HG03469 (cell line): ENCODE measurements at regions not wholly inside any gene's neighbourhood (a gene's known extent, or its start where the extent isn't known, plus 50 kb on each side); places are given as distances from the start of the nearest gene placed in this dataset.
"Not testable (repeated sequence)": the region's sequence is repeated elsewhere in the genome, so short reads cannot be mapped to it uniquely, and the experiment has no call there.

Experiments used
- ATAC-seq: cut with Tn5 transposase; IDR thresholded peaks from one replicate; pipeline ENCODE4 v1.9.1; 2021; ENCODE audit warnings: mild to moderate bottlenecking, moderate library complexity, moderate number of reproducible peaks; ENCODE audit not compliant: unreplicated experiment

DNA sequence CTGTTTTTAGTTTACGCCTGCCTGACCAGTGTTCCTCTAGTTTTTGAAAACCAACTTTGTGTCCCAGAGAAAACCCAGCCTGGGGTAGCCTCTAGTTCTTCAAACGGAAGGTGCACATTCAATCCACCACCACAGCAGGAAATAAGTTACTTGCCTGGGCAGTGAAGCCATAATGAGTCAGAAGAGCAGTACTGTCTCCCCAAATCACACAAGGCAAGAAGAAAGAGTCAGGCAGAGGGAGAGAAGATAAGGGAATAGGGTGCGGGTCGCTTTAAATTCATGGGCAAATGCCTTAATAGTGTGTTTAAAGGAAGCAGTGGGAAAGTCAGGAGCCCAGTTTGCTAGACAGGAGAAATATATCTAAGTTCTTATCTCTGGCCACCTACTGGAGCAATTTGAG lies 333.8 kb upstream of the GRIA3 start:
- ATAC-seq: no peak

DNA sequence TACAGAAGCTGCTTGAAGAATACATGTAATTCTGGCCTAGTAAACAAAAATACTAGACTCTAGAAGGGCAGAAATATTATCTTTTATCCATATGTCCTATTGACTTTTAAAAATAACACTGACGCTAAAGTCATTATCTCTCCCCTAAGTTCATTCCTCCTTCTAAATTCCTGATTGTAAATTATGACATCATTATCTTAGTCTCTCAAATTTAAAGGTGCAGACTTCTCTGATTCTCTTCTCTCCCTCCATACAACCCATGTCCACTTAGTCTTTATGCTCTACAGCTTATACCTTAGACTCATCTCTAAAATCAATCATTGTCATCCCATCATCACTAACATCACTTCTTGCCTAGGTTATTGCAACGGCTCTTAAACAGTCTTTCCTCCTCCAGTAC lies 327.9 kb upstream of the GRIA3 start:
- ATAC-seq: no peak

DNA sequence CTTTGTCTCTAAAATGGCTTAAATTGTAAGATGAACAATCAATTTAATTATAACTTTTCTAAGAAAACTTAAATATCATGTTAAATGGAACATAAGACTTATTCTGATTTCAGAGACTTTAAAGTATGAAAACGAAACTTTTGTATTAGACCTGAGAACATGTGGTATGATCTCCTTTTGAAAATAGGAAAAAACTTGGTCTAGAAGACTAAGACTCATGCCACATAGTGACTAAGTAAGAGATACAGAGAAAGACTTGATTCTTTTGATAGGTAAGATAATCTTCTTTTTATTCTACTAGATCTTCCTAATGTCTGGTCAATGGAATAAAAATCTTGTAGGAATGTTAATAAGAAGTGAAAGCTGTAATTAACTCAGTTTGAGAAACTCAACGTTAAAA lies 326.3 kb upstream of the GRIA3 start:
- no peak for ATAC-seq

DNA sequence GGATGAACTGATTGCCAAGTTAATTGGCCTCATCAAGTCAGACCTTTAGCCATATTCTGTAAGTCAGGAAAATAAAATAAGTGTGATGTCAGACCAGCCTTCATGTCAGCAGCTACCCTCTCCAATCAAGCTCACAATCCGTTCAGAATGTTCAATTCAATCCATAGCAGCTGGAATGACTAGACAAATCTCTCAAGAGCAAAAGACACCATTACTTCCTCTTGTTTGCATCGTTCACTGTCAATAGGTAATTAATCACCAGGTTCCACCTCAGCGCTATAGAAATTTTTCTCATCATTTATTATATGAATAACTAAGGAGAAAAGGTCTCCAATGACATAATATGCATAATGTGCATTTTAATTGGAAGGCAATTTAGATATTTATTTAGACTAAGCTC lies 321.0 kb upstream of the GRIA3 start:
- ATAC-seq: no peak

DNA sequence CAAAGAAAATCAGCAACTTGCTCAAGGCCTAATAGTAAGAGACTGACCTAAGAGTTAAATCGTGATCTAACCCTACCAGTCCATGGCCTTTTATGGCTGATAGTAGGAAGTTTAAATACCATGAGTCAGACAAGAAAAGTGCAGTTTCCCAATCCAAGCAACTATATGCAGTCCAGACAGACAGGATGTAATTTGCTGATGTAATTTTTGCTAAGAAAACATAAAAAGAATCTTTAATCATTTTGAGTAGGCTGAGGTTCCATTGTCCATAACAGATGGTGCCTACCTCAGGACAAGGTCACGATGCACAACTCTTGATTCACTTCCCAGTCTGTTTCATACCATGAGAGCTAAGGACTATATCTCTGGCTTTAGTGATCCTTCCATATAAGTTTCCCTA lies 317.5 kb upstream of the GRIA3 start:
- ATAC-seq: no peak

DNA sequence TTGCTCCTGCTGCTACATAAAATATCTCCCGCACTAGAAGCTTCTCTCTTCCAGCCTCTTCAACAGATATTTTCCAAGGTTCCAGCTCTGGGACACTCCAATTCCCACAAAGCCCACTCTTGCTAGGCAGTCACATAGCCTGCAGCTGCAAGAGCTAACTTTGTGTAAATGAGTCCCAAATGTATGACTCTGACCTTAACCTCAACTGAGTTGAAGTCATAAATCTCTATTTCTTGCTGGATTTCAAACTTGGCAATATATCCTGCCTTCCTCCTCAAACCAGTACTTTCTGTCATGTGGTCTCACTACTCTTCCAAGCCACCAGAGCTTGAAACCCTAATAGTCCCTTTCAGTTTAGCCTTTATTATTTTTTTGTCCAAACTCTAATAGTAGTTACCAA lies 315.4 kb upstream of the GRIA3 start:
- ATAC-seq: no peak

DNA sequence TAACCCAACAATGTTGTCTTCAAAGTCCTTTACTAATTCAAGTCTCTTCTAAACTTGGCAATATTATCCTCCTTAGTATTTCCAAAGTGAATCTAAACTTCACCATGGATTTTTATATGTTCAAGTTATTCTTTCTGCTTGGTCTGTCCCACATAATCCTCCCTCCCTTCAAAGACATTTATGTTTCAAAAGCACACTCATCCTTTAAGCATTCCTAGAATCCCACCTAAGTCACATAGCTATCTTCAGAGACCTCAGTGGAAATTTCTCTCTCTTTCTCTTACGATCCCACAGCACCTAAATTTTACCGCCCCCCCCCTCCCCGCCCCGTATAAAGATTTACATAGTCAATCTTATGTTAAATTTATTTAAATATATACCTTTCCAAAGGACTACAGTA lies 314.9 kb upstream of the GRIA3 start:
- no peak for ATAC-seq

DNA sequence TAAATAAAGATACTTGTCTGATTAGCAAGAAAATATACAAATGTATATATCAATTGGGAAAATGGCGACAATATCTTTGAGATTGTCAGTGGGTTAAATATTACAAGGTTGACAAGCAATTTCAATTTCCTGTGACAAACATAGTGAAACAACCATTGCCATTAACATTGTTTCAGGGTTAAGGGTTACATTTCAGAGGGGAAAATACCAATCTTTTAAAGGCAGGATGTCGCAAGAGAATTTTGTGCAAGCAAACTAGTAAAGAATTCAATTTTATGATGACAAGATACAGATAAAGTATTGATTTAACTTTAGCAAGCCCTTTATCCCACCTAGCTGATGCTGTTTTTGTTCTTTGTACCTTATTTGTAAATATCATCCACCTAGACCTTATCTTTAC lies 305.8 kb upstream of the GRIA3 start:
- ATAC-seq: no peak

DNA sequence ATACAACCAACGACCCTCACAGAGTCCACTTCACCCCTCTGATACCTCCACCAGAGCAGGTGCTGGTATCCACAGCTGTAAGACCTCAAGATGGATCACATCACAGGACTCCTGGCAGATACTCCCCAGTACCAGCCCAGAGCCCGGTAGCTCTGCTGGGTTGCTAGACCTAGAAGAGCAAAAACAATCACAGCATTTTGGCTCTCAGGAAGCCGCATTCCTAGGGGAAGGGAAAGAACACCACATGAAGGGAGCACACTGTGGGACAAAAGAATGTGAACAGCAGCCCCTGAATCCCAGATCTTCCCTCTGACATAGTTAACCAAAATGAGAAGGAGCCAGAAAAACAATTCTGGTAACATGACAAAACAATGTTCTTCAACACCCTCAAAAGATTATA lies 303.1 kb upstream of the GRIA3 start:
- ATAC-seq: no peak

DNA sequence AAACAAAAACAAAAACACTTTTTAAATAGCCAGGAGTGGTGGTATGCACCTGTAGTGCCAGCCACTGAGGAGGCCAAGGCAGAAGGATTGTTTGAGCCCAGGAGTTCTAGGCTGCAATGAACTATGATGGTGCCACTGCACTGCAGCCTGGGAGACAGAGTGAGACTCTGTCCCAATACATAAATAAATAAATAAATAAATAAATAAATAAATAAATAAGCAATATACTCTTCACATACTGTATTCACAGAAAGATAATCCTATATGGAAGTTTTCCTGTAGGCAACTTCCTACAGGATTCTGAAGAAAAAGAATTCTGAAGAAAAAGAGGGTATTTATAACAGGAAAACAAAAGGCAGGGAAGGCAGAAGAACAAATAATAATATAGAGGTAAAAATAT lies 293.3 kb upstream of the GRIA3 start:
- ATAC-seq: no peak

DNA sequence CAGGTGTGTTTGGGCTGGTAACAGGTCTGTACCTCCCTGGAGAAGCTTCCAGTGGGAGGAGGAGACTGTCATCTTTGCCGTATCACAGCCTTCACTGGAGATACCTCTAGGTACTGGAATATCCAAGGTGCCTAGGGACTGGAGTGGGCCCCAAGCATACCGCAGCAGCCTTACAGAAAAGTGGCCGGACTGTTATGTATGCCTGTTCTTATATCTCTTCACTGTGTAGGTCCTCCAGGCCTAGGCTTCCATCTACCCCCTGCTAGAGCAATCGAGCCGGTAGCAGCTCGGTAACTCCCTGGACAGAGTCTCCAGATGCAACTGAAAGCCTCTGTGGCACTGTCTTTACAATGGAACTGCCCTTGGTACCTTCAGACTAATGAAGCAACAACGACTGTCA lies 277.4 kb upstream of the GRIA3 start:
- no peak for ATAC-seq

DNA sequence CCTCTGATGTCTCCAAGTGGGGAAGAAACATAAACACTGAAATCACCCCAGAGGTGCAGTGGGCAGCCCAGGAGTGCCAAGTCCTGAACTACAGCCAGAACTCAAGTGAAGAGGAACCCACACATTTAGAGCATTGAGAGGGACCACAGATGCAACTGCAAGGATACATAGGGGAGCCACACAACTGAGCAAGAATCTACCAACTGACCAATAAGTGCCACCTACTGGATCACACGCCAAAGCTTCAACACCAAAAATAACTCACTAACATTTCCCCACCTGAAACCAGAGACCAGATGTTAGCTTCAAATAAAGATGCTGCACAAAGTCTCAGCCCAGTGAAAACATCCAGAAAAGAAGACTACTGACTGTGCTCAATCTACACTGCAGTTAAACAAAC lies 276.7 kb upstream of the GRIA3 start:
- ATAC-seq: no peak

DNA sequence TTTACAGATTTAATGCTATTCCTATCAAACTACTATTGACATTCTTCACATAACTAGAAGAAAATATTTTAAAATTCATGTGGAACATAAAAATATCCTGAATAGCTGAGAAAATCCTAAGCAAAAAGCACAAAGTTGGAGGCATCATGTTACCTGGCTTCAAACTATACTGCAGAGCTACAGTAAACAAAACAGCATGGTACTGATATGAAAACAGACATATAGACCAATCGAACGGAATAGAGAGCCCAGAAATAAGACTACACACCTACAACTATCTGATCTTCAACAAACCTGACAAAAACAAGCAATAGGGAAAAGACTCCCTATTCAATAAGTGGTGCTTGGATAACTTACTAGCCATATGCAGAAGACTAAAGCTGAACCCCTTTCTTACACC lies 273.4 kb upstream of the GRIA3 start:
- ATAC-seq: no peak

DNA sequence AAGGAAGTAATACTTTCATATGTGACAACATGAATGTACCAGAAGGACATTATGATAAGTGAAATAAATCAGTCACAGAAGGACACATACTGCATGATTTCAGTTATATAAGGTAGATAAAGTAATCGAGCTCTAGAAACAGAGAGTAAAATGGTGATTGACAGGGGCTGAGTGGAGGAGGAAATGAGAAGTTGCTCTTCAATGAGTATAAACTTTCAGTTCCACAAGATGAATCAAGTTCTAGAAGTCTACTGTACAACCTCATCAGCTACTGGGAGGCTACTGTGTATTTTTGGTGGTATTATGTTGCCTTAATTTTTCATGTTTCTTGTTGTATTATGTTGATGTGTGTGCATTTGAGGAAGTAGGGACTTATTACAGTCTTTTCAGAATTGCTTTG lies 270.9 kb upstream of the GRIA3 start:
- no peak for ATAC-seq

DNA sequence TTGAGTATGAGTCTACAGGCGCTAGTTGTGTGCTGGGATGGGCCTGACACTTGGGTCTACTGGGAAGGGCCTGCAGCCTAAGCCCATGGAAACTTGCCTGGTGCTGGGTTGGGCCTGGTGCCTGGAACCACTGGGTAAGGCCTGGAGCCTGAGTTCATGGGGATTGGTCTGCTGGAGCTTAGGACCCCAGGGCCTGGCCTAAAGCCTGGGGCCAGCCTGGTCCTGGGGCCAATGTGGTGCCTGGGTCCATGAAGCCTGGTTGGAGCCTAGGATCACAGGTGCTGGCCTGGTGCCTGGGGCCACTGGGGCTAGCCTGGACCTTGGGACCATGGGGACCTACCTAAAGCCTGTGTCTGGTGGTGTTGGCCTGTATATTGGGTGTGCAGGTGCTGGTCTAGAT lies 270.3 kb upstream of the GRIA3 start:
- ATAC-seq: no peak

DNA sequence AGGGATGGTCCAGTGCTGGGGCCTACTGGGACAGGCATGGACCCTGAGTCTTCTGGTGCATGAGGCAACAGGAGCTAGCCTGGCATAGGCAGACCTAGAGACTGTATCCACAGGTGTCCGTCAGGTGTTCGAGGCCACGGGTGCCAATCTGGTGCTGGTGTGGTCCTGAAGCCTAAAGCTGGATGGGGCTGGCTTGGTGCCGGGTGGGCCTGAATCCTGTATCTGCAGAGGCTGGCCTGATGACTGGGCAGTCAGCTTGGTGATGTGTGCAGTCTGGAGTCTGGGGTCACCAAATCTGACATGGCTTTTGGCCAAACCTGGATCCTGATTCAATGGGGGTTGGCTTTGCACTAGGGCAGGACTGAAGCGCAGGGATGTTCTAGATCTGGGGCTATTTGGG lies 269.8 kb upstream of the GRIA3 start:
- ATAC-seq: no peak

DNA sequence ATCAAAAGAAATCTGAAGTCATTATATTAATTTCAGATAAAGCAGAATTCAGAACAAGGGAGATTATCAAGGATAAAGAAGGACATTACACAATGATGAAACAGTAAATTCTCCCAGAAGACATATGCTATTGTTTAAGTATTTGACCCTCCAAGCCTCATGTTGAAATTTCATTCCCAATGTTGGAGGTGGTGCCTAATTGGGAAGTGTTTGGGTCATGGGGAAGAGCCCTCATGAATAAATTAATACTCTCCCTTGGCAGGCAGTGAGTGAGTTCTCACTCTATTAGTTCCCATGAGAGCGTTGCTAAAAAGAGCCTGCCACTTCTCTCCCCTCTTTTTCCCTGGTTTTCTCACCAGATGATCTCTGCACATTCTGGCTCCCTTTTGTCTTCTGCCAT lies 249.9 kb upstream of the GRIA3 start:
- ATAC-seq: no peak

DNA sequence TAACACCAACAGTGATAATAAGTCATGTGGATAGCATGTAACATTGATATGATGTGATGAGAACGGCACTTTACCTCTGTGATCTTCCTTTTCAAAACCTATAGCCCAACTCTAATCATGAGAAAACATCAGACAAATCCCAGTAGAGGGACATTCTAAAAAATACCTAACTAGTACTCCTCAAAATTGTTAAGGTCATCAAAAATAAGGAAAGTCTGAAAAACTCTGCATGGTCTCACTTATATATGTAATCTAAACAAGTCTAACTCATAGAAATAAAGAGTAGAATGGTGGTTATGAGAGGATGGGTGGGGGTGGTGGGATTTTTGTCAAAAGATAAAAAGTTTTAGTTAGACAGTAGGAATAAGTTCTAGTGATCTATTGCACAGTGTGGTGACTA lies 243.9 kb upstream of the GRIA3 start:
- no peak for ATAC-seq

DNA sequence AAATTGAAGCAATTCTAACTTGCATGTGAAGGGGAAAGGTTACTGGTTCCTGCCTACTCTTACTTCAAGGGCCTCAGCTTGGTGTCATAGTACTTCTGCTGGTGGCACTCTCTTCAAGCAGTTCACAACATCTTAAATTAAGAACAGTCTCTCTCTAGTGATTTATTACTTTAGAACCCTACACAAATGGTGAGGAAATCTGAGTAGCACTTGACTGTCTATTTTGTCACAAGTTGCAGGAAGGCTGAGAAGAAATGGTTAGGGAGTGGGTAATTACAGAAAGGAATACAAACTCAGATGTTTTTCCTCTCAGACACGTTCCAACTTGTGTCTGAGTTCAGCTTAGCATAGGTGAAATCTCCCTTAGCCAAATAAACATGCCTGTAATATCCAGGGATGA lies 242.3 kb upstream of the GRIA3 start:
- no peak for ATAC-seq

DNA sequence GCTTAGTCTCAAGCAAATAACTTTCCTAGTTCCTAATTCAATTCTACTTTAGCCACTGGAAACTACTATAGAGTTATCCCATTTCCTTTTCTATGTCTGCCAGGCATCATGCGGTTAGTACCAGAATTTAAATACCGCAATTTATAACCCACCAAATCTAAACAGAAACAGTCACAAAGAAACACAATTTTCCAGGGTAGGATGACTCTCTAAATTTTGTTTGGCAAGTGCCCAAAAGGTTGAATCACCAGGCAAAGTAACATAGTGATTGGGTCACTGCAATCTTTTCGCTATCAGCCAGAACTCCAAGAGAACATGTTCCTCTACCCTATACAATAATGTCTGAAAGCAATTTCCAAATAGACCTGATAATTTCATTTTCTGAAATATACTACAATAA lies 240.2 kb upstream of the GRIA3 start:
- ATAC-seq: no peak

DNA sequence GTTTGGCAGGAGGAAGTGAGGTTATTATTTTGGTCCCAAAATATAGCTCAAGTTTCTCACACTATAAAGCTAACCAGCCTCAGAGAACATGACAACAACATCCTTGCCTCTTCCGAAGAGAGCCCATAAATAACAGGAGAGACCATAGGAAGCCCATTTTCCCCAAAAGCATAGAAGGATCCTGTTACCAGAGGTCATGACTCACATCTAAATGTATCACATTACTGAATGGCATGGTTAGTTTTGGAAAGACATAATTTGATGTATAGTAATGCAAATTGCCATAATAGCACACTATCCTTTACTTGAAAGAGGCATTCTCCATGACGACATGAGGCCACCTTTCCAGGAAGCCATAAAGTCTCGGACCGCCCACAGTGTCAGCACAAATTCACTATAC lies 238.8 kb upstream of the GRIA3 start:
- ATAC-seq: no peak

DNA sequence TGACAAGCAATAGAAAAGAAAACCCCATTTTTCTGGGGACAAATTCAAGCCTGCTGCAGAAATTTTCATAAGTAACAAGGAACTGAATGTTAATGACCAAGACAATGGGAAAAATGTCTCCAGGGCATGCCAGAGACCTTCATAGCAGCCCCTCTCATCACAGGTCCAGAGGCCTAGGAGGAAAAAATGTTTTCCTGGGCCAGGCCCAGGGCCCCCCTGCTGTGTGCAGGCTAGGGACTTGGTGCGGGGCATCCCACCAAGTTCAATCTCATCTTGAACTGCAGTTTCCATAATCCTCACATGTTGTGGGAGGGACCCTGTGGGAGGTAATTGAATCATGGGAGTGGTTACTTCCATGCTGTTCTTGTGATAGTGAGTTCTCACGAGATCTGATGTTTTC lies 211.5 kb upstream of the GRIA3 start:
- no peak for ATAC-seq

DNA sequence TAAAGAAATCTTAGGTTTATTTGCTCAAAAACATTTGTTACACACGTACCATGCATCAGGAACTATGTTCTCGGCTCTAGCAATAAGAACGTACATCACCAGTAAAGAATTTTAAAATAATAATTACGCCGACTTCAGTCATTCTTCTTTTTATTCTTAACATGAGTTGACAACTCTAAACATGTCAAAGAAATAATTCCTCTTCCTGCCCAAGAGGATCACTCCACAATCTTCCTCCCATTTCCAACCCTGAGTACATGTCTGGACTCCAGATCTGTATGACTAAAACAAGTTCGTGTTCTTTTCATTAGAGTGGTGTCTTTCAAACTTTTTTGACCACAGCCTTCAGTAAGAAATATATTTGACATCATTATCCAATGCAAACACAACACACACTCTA lies 201.6 kb upstream of the GRIA3 start:
- no peak for ATAC-seq

DNA sequence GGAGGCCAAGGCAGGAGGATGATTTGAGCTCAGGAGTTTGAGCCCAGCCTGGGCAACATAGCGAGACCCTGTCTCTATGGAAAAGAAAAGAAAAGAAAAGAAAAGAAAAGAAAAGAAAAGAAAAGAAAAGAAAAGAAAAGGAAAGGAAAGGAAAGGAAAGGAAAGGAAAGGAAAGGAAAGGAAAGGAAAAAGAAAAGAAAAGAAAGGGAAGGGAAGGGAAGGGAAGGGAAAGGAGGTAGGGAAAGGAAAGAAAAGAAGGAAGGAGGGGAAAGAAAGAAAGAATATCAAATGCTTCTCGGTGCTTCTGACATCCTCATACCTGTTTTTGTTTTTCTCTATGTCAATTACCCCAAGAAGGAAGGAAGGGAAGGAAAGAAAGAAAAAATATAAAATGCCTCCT lies 181.2 kb upstream of the GRIA3 start:
- not testable (repeated sequence) for ATAC-seq
